Suppressor macrophage treated with lipopolysaccharide for 4 hours (primary cell): ENCODE measurements at regions not wholly inside any gene's neighbourhood (a gene's known extent, or its start where the extent isn't known, plus 50 kb on each side); places are given as distances from the start of the nearest gene placed in this dataset.
"Not testable (repeated sequence)": the region's sequence is repeated elsewhere in the genome, so short reads cannot be mapped to it uniquely, and the experiment has no call there.

Experiments
- DNase-seq: peaks from one replicate; pipeline ENCODE4 v3.0.0-alpha.2; 2020

GRCh38 chr10:80751940-80752339 lies 214.2 kb downstream of the SH2D4B start:
- no peak for DNase-seq

GRCh38 chr10:80753612-80754011 lies 215.9 kb downstream of the SH2D4B start:
- no peak for DNase-seq

DNA sequence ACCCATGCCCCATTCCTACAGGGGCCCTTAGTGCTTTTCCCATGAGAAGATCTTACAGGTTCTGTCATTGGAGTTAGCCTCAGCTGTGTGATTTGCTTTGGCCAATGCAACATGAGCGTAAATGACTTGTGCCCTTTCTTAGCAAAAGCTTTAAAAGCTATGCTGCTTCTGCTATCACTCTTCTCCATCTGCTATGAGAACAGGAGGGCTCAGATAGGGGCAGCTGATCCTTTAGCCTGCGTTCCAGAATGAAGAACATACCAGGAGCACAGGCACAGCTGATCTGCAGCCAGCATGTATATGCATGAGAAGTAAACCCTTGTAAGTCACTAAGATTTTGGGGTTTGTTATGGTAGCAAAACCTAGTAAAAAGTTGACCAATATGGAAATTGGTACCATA lies 218.2 kb downstream of the SH2D4B start:
- DNase-seq: no peak

- DNase-seq: no peak
Observed at GRCh38 chr10:80759693-80760092, 222.0 kb downstream of the SH2D4B start.

- no peak for DNase-seq
Observed at GRCh38 chr10:80760914-80761371, 223.2 kb downstream of the SH2D4B start.

GRCh38 chr10:80767963-80768362 lies 230.3 kb downstream of the SH2D4B start:
- DNase-seq: no peak

- DNase-seq: no peak
Observed at GRCh38 chr10:80769700-80770160, 232.0 kb downstream of the SH2D4B start.

GRCh38 chr10:80770239-80770638 lies 232.5 kb downstream of the SH2D4B start:
- no peak for DNase-seq

GRCh38 chr10:80771285-80771684 lies 233.6 kb downstream of the SH2D4B start:
- DNase-seq: no peak

DNA sequence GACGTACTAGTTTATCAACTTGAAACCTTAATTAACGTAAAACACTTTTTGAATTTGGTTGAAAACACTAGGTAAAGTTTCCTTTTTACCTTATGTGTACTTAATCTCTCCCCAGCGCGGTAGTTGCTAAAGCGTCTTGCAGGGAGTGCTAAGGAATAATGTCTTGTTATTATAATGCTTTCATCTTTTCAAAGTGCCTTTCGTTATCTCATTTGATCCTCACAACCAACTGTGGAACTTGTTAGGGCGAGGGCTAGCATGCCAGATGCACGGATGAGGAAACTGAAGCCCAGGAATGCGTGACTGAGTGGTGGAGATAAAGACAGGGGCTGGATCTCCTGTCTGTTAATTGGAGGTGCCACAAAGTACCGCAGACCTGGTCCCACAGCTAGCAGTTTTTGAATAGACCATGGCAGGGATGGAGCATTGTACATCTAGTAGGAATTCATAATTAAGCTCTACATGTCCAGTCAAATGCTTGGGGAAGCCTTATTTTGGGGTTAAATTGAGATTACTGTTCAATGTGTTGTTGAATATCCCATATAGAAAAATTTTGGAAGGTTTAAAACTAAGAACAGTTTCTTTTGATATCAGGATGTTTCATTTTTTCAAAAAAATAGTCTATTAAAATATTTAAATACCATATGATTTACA lies 234.3 kb downstream of the SH2D4B start:
- no peak for DNase-seq

DNA sequence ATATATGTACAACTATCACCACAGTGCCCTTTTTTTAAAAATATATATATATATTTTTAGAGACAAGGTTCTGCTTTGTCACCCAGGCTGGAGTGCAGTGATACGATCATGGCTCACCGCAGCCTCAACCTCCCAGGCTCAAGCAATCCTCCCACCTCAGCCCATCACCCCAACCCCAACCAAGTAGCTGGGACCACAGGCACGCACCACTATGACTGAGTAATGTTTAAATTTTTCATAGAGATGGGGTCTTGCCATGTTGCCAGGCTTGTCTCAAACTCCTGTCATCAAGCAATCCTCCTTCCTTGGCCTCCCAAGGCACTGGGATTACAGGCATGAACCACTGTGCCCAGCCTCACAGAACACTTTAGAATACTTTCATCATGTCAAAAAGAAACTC lies 234.9 kb downstream of the SH2D4B start:
- no peak for DNase-seq

DNA sequence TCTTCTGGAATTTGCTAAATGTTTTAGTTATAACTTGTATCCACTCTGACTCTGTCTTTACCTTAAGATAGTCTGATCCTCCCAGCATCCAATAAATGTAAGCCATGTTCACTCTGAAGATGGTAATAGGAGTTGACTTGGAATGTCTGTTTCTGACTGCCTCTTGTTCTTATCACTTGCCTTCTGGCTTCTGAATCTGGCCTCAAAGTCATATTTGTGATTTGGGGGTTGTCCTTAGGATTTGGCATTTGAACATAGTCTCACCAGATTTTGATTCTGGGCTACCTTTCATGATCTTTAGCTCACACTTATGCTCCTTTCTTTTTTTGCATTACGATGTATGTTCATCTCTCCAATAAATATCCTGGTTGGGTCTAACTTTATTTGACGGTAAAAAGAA lies 247.0 kb downstream of the SH2D4B start:
- DNase-seq: no peak

- no peak for DNase-seq
Observed at GRCh38 chr10:80786322-80786721, 248.6 kb downstream of the SH2D4B start.

DNA sequence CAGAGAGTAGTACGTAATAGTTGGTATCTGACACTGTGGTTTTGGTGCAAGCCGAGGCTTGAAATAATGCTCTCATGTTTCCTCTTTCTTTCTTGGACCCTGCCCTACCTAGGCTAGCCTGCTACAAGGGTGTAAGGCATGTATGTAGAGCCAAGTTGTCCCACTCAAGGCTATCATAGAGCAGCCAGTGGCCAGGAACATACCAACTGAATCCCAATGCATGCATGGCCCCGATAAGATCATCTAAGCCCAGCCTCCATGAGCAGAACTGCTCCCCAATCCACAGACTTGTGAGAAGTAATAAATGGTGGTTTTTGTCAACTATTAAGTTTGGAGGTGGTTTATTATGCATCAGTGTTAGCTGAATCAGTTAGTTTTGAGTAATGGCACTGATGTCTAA lies 250.2 kb downstream of the SH2D4B start:
- no peak for DNase-seq

GRCh38 chr10:80794994-80795393 lies 257.3 kb downstream of the SH2D4B start:
- no peak for DNase-seq

DNA sequence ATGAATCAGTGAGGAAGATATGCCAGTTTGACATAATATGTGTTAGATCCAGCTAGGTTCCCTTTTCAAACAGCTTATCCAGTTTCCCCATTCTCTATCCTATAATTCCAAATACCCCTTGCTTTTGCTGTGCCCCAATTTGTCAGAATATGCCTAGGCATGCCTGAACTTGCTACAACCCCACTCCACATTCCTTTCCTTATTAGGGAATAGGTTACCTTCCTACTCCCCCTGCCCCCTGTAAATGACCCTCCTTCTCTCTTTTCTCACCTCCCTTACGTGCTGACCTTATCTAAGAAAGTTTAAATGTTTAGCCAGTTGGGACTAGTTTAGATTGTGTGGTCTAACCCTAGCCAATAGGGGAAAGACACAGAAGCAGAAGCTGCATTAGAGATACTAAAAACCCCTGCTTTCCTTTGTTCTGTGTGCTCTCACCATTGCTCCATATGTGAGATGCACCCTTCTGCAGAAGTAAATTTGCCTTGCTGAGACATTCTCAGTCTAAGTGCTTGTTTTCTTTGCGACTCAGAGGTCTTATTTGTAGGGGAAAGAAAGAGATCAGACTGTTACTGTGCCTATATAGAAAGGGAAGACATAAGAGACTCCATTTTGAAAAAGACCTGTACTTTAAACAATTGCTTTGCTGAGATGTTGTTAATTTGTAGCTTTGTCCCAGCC lies 267.8 kb downstream of the SH2D4B start:
- no peak for DNase-seq

DNA sequence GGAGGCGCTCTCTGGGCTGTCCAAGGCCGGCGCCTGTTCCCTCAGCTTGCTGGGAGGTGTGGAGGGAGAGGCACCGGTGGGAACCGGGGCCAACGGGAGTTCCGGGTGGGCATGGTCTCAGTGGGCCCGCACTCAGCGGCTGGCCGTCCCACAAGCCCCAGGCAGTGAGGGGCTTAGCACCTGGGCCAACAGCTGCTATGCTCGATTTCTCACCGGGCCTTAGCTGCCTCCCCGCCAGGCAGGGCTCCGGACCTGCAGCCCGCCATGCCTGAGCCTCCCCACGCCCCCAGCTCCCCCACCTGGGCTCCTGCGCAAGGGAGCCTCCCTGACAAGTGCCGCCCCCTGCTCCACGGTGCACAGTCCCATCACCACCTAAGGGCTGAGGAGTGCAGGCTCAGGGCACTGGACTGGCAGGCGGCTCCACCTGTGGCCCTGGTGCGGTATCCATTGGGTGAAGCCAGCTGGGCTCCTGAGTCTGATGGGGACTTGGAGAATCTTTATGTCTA lies 276.5 kb downstream of the SH2D4B start:
- no peak for DNase-seq

DNA sequence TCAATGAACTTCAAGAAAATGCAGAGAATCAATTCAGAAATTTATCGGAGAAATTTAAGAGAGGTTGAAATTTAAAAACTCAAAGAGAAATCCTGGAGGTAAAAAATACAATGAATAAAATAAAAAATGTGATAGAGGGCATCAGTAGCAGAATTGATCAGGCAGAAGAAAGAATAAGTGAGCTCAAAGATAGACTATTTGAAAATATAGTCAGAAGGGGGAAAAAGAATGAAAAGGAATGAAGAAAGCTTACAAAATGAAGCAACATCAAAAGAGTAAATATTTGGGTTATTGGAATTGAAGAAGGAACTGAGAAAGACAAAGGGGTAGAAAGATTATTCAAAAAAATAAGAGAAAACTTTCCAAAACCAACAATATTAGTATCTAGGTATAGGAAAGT lies 291.4 kb downstream of the SH2D4B start:
- no peak for DNase-seq

DNA sequence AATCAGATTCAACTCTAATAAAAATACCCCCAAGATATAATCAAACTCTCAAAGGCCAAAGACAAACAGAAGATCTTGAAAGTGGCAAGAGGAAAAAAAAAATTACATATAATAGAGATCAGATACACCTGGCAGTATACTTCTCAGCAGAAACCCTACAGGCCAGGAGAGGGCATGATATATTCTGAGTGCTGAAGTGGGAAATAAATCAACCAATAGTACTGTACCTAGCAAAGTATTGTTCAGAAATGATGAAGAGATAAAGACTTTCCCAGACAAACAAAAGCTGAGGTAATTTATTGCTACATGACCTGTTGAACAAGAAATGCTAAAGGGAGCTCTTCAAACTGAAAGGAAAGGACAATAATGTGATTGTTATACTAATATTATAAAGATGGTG lies 291.9 kb downstream of the SH2D4B start:
- DNase-seq: no peak

- DNase-seq: not testable (repeated sequence)
Observed at GRCh38 chr10:80832693-80833092, 295.0 kb downstream of the SH2D4B start.

DNA sequence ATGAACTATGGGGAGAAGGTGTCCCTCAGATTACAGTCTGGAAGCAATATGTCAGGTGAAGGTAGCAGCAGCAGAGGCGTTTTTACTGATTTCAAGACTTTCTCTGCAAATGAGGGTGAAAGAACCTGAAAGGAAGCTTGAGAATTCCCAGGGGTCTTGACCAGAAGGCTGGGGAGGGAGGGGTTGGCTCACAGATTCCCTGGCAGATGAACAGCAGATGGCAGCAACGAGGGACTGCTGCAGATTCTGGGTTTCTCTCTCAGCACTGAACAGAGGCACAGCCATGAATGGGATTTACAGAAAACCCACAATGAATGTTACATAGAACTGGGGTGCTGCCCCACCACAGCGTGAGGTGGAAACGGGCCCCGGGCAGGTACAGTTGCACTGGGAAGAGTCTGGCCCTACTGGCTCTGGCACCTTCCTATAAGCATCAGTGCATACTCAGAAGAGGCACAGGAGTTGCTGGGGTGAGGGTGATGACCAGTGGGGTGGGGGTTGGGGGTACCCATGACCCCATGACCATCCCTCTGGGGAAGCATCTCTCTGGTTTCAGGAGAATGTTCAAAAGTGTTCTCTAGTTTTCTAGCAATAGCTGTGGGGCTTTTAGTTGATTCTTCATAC lies 317.8 kb downstream of the SH2D4B start:
- no peak for DNase-seq

- DNase-seq: no peak
Observed at GRCh38 chr10:80856186-80856585, 318.5 kb downstream of the SH2D4B start.

GRCh38 chr10:80859279-80859678 lies 321.6 kb downstream of the SH2D4B start:
- not testable (repeated sequence) for DNase-seq

GRCh38 chr10:80860719-80861118 lies 323.0 kb downstream of the SH2D4B start:
- no peak for DNase-seq
